Mammary epithelial cell (primary cell): ENCODE measurements at regions not wholly inside any gene's neighbourhood (a gene's known extent, or its start where the extent isn't known, plus 50 kb on each side); places are given as distances from the start of the nearest gene placed in this dataset.

Source experiments
- CTCF ChIP-seq, 2 donors: IDR thresholded peaks in 1 of 2; conservative IDR thresholded peaks in 1 of 2; 2 replicates each; pipeline ENCODE4 v1.5.1; 2011 to 2012; ENCODE audit warnings: inconsistent platforms in 2 of 2, low read length in 2 of 2, mild to moderate bottlenecking in 2 of 2, control low read depth in 1 of 2, low read depth in 1 of 2; ENCODE audit not compliant: insufficient read depth in 1 of 2; ENCODE audit errors: extremely low read depth in 1 of 2
- EZH2 ChIP-seq: IDR thresholded peaks from 2 replicates; pipeline ENCODE4 v1.6.1; 2012; ENCODE audit warnings: low read length, inconsistent platforms, borderline replicate concordance

GRCh38 chr6:78157606-78158005, 504.8 kb downstream of the MEI4 start:
- no peak for TF ChIP-seq EZH2
- no peak for TF ChIP-seq CTCF (conservative IDR thresholded peaks at IDR 0.05 in 1 of 2, IDR thresholded peaks at IDR 0.05 in 1 of 2; ENCODE audit: extremely low read depth in 1 of 2, insufficient read depth in 1 of 2, low read depth in 1 of 2, low read length in 2 of 2)
